GM19239 (cell line): ENCODE measurements at regions not wholly inside any gene's neighbourhood (a gene's known extent, or its start where the extent isn't known, plus 50 kb on each side); places are given as distances from the start of the nearest gene placed in this dataset.
"Not testable (repeated sequence)": the region's sequence is repeated elsewhere in the genome, so short reads cannot be mapped to it uniquely, and the experiment has no call there.

Source experiments
- DNase-seq: peaks from one replicate; pipeline ENCODE4 v3.0.0; 2011; ENCODE audit warnings: low spot score; ENCODE audit not compliant: insufficient read length
- FAIRE-seq: peaks from 2 replicates; lab custom pipeline; 2011; peaks lifted over from hg19 to GRCh38; lab: Jason Lieb, UNC

DNA sequence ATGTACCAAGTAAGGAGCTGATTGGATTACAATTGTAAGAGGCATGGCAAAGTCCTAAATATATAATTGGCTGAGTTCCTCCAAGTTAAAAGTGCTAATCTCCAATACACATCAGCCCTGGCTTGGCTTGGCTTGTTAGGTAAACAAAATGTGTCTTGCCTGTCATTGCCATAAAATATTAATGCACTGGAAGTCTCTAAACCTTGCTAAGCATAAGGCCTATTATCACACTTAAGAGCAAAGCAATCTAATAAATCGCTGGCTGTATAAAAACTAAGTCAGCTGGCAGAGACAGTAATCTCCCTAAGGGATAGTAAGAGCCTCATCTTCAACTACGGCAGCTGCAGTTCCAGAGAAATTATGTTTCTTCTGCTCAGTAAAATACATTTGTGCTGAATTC, 418.6 kb upstream of the GRAMD2B start:
- no peak for DNase-seq
- FAIRE-seq, result no peak

DNA sequence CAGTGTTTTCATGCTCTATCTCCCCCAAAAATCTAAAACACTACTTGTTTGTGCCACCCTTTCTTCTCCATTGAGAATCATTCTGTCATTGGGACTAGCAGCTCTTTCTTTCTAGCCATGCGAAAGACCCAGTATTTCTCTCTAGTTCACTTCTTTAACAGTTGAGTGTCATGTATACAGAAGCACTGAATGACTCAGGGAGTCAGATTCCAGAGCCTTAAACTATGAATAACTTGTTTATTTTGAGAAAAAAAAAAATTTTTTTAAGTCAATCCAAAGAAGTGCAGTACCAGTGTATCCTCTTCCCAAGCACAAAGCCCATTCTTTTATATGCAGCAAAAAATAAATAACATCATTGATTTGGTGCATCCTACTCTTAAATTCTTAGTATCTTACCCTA, 415.4 kb upstream of the GRAMD2B start:
- DNase-seq (no peak), FAIRE-seq (no peak)

DNA sequence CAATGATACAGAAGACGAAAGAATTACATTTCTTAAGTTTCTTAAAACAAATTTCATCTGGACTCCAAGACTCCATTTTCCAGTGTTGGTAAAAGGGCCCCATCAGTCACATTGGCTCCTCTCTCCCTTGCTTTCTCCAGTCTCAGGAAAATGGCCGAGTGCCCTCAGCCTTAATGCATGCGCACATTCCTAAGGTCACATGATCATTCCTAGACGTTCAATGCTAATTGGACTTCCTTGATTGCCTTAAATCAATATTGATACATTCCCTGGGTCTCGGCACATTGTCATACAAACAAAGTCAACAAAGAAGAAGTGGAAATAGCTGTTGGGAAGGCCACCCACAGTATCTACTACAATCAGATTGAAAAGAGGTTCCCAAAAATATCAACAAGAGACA, 413.6 kb upstream of the GRAMD2B start:
- DNase-seq (no peak), FAIRE-seq (no peak)

DNA sequence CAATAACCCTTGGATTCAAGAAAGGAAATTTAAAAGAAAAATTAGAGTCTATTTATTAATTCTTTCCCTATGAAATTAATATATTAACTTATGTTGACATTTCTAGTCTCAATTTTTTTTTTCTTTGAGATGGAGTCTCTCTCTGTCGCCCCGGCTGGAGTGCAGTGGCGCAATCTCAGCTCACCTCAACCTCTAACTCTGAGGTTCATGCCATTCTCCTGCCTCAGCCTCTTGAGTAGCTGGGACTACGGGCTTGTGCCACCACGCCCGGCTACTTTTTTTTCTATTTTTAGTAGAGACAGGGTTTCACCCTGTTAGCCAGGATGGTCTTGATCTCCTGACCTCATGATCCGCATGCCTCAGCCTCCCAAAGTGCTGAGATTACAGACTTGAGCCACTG, 411.7 kb upstream of the GRAMD2B start:
- DNase-seq, FAIRE-seq: not testable (repeated sequence)

DNA sequence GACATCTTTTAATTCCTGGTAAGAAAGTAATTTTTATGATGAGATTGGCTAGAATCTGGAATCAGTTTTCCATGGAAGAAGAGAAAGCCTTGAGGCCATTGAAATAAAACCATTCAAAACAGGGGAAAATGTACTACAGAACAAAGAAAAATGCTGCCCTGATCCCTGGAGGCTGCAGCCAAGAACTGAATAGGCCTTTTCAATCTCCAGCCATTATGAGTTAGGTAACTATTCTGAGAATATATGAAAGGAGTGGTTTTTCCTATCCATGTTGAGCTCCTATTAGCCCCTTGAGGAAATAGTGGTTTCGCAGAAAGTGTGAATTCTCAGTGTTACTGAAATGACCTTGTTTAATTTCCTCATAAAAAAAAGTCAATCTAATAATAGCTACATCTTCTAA, 408.5 kb upstream of the GRAMD2B start:
- FAIRE-seq (no peak), DNase-seq (no peak)

DNA sequence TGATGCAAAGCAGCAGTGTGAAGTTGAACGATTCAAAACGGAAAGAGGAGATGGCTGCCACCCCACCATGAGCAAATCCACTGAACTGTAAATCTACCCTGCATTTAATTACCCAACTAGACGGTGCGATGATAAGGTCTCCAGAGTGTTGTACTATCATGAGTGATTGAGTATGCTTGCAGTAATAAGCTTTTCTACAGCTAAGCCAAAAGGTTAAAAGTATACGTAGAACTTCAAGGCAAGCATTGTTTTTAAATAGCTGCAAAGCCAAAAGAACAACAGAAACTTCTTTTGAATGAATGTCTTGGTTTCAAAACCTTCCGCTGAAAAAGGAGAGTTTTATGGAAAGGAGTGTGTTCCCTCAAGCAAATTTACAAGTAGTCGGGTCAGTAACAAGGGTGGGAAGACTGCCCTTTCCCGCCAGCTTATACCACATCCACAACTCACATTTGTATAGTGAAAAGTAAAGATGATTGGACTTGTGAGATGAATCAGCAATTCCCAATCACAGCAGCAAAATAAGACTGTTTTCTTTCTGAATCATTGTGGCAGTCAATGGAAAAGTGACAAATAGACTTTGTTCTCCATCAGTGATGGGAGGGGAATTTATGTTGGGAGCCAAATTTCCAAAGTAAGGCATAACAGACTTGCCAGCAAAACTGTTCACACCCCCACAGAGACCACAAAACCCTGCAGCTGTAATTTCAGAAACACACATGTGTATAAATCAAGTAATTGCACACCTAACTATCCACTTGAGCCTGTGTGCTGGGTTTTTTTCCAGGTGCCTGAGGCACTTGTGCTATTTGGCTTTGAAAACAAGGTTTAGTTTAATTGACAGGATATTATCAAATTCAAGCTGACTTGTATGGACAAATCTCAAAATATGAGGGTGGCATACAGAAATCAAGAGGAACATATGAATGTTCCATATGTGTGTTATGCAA, 407.7 kb upstream of the GRAMD2B start:
- DNase-seq, result no peak
- FAIRE-seq, result no peak

DNA sequence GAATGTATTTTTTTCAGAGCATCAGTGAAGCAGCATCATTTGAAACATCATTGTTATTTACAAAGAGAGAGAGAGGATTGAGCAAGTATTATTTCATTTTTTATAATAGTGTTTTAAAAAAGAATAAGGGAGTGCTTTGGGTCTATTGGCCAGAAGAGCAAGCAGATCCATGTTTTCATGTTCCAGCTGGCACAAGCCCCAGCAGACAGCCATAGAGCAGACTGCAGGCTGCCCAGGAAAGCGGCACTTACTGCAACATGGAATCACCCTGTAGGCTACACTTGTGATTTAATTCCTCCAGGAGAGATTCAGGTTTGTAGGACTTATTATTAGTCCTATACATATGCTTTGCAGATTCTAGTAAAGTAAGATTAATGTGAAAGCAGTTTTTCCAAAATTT, 407.0 kb upstream of the GRAMD2B start:
- FAIRE-seq (no peak), DNase-seq (no peak)

DNA sequence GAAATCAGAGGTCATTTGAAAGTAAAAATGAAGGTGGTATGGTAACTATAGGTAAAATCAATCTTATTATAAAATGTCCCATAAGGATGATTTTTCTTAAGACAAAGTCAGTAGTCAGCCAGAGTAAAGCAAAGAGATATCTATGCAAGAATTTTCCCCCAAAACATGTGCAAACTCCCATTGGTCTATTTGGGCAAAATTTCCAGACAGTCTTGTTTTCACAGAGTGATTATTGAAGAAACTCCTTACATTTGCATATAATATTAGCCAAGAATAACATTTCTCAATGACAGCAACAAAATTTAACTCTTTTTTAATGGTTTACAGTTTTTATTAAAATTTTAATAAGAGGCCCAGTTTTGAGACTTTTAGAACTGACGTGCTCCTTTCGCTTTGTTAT, 406.1 kb upstream of the GRAMD2B start:
- FAIRE-seq, result no peak
- DNase-seq, result no peak

DNA sequence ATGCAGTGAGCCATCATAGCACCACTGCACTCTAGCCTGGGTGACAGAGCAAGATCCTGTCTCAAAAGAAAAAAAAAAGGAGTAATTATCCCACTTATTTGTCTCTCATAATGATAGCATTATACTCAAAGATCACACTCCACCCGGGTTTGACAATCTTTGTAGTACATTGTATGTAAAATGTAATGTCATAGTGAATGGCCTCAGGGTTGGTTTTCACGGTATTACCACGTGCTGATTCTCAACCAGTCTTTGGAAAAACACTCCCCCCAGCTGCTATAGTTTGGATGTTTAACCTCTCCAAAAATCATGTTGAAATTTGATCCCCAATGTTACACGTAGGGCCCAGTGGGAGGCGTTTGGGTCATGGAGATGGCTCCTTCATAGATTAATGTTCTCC, 402.4 kb upstream of the GRAMD2B start:
- DNase-seq (no peak), FAIRE-seq (no peak)

DNA sequence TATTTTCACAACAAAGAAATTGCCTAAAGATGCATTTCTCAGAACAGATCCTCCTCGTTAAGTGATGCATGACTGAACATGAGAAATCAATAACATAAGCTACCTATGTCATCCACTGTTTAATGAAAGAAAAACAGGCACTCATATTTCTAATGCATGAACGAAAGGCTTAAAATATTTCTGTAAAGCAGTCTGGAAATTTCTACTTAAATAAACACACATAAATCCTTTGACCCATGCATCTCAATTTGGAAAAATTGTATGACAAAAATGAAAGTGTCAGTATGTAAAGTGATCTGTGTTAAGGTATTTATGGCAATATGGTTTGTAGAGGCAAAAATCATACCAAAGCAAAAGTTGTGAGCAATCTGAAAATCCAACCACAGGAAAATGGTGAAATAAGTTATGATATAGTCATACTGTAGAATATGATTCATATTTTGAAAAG, 399.2 kb upstream of the GRAMD2B start:
- FAIRE-seq (no peak), DNase-seq (no peak)

DNA sequence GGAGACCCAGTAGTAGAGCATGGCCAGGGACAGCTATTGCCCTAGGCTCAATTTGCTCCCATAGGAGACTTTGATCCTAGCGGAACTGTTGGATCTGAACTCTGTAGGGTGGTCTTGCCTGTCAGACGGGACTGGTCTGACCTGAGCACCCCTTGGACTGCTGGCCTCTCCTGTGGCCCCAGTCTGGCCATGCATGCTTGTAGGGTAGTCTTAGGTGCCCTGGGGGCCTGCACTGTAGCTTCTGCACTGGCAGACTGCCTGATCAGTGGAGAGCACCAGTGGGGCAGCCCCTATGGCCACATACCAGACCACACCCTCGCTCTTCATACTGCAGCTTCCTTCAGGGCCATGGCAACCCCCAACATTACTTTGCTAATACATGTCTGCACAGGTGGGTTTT, 396.1 kb upstream of the GRAMD2B start:
- DNase-seq (no peak), FAIRE-seq (no peak)

DNA sequence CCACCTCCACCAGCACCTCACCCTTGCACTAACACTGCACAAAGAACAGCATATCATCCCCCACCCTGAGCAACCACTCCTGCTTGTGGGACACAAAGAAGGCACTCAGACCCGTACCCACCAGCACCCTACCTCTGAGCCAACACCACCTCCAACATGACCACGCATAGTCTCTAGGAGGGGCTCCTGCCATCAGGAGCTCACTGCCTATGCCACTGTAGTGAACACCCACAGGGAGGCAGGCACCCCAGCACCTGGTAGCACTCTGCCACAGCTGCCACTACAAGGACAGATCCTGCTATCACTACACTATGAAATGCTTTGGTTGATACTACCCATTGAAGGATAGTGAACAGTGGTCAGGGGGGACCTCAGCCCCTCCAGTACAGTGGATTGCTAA, 395.6 kb upstream of the GRAMD2B start:
- FAIRE-seq, result no peak

DNA sequence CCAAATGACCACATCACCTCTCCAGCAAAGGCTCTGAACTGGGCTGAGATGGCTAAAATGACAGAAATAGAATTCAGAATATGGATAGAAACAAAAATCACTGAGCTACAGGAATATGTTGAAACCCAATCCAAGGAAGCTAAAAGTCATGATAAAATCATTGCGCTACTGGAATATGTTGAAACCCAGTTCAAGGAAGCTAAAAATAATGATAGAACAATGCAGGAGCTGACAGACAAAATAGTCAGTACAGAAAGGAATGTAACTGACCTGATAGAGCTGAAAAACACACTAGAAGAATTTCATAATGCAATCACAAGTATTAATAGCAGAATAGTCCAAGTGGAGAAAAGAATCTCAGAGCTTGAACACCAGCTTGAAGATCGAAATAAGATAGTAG, 394.9 kb upstream of the GRAMD2B start:
- no peak for DNase-seq
- FAIRE-seq, result no peak

More for the DNA sequence above, 395.6 kb upstream of the GRAMD2B start:
- DNase-seq, result no peak

DNA sequence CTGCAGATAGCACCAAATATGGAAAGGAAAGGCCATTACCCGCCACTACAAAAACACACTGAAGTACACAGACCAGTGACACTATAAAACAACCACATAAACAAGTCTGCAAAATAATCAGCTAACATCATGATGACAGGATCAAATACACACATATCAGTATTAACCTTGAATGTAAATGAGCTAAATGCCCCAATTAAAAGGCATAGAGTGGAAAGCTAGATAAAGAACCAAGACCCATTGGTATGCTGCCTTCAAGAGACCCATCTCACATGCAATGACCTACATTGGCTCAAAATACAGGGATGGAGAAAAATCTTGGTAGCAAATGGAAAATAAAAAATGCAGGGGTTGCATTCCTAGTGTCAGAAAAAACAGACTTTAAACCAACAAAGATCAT, 393.9 kb upstream of the GRAMD2B start:
- DNase-seq, FAIRE-seq: not testable (repeated sequence)

DNA sequence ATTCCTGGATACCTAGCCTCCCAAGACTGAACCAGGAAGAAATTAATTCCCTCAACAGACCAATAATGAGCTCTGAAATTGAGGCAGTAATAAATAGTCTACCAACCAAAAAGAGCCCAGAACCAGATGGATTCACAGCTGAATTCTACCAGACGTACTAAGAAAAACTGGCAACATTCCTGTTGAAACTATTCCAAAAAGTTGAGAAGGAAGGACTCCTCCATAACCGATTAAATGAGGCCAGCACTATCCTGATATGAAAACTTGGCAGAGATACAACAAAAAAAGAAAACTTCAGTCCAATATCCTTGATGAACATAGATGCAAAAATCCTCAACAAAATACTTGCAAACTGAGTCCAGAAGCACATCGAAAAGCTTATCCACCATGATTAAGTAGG, 392.5 kb upstream of the GRAMD2B start:
- FAIRE-seq, result no peak
- DNase-seq, result no peak

DNA sequence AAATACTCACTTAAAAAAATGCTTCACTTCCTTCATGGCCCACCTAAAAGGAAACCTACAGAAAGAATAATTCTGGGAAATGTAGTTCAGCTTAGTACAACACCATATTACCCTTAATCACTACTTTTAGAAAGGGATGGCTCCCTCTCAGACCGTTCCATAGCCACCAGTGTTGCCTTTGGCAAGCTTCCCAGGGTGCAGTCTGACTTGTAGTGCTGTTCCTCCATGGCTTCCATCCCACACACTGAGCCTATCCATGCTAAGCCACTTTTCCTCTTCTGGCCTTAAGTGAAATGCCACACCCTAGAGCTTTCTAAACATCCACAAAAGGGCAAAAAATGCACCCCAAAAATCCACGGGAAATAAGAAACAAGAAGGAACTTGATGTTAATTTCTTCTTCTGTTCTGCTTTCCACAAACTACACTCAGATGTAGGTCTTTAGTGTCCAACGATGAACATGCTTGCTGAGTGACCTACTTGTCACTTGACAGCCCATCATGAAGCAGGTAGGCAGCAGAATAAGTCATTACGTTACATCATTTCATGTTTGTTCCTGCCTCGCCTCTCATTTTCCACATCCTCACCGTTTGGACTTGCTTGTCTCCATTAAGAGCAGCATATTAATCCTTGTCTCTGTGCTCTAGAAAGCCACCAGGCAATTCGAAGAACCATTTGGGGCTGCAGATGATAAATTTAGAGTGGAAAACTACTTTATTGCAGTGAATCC, 391.1 kb upstream of the GRAMD2B start:
- FAIRE-seq, result no peak
- no peak for DNase-seq

DNA sequence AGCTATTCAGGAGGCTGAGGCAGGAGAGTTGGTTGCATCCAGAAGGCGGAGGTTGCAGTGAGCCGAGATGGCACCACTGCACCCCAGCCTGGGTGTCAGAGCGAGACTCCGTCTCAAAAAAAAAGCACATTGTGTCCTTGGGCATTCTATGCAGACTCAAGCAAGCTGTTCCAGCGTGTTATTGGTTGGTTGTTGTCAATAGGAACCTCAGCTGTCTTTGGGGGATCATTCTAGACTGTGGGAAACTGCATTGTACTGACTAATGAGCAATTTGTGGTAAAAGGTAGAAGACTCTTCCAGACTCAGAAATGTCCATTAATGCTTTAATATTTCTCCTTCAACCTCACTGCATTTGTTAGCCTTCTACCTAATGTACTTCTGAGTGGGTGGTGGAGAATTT, 379.5 kb upstream of the GRAMD2B start:
- FAIRE-seq (no peak), DNase-seq (no peak)

DNA sequence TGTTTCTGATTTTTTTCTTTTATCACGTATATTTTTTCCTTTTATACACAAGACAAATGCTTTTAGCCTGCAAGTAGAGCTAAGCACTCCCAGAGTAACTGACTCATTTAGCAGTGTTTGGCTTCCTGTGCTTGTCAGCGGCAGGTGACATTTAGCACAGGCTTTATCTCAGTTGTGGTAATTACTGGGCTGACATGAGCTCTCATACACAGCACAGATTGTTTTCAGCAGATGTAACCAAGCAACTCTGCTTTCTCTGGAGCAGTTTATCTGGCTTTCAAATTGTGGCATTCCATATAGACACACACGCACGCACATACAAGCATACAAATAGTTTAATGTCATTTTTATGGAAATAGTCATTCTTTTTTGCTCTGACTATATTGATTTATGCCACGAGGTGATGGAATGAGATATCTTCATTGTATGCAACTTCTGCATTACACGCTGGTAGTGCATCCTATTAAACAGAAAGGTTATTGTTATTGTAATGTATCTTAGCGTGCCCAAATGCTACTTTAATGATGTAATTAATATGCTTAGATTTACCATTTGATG, 379.0 kb upstream of the GRAMD2B start:
- FAIRE-seq (no peak), DNase-seq (no peak)

DNA sequence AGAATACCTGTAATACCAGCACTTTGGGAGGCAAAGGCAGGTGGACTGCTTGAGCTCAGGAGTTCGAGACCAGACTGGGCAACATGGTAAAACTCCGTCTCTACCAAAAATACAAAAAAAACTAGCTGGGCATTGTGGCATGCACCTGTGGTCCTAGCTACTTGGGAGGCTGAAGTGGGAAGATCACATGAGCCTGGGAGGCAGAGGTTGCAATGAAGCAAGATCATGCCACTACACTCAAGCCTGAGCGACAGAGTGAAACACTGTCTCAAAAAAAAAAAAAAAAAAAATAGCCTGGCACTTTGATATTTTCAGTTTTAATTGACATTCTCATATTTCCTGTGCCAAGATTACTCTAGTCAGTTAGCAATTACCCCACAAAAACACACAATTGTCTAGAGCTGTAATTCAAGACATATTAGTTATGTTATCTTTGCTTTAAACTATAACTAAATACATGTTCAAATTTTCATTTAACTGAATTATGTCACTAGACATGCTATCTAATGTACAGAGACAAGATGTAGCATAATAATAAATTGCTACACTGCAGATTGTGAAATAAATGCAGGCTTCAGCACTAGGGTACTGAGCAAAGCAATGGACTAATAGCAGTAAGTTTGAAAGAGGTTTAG, 378.2 kb upstream of the GRAMD2B start:
- FAIRE-seq, result no peak
- no peak for DNase-seq

DNA sequence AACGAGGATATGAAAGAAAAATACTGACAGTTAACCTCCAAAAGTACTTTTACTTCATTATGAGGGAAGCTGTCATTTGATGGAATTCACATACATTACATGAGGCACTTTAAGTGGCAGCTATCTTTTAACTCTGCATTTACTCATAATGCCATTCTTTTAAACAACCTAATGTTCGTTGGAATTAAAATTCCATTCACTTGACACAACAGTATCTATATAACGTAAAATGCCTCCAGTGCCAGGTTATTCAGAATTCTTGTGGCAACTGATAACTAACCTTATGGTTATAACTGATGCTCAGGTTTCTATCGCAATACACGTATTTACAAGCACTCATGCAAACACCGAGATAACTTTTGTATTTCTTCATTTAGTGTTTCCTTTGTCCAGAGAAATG, 376.9 kb upstream of the GRAMD2B start:
- no peak for DNase-seq
- no peak for FAIRE-seq
